ENCODE measurements at regions not wholly inside any gene's neighbourhood (a gene's known extent, or its start where the extent isn't known, plus 50 kb on each side); places are given as distances from the start of the nearest gene placed in this dataset.
"Not testable (repeated sequence)": the region's sequence is repeated elsewhere in the genome, so short reads cannot be mapped to it uniquely, and the experiment has no call there.

GRCh38 chr16:26569793-26570192, 496.9 kb upstream of the C16orf82 start:
- no peak overlapping the region for H3K4me3 ChIP-seq (ENCODE audit: low read depth, poor library complexity, severe bottlenecking)
- no peak for TF ChIP-seq CTCF (IDR thresholded peaks at IDR 0.05)
- TF ChIP-seq POLR2A (IDR thresholded peaks at IDR 0.05): no peak
- no peak for DNase-seq (ENCODE audit: low spot score in 2 of 2)
- intact Hi-C loops (cut with DNase I; ENCODE audit: low total_unique reads): no loop called here

GRCh38 chr16:26578748-26579147, 488.0 kb upstream of the C16orf82 start:
- WGBS, 2 donors: 82 to 90% methylated on average over 2 of the region's 2 CpGs

GRCh38 chr16:26583803-26584202, 482.9 kb upstream of the C16orf82 start:
- WGBS, 2 donors: 80 to 86% methylated on average over 4 of the region's 4 CpGs
- no peak overlapping the region for H3K4me3 ChIP-seq (ENCODE audit: low read depth, poor library complexity, severe bottlenecking)
- intact Hi-C loops (cut with DNase I; ENCODE audit: low total_unique reads): no loop called here

More at GRCh38 chr16:26578748-26579147, 488.0 kb upstream of the C16orf82 start:
- no peak for TF ChIP-seq POLR2A (IDR thresholded peaks at IDR 0.05)
- TF ChIP-seq CTCF (IDR thresholded peaks at IDR 0.05): no peak
- intact Hi-C loops (cut with DNase I; ENCODE audit: low total_unique reads): no loop called here
- H3K4me3 ChIP-seq (ENCODE audit: low read depth, poor library complexity, severe bottlenecking): no peak overlapping the region
- DNase-seq (ENCODE audit: low spot score in 2 of 2): no peak

GRCh38 chr16:26593700-26594099, 473.0 kb upstream of the C16orf82 start:
- intact Hi-C loops (cut with DNase I; ENCODE audit: low total_unique reads): no loop called here

More at GRCh38 chr16:26583803-26584202, 482.9 kb upstream of the C16orf82 start:
- no peak for DNase-seq (ENCODE audit: low spot score in 2 of 2)
- TF ChIP-seq POLR2A (IDR thresholded peaks at IDR 0.05): no peak
- no peak for TF ChIP-seq CTCF (IDR thresholded peaks at IDR 0.05)

GRCh38 chr16:26594666-26595065, 472.1 kb upstream of the C16orf82 start:
- no peak for DNase-seq (ENCODE audit: low spot score in 2 of 2)
- intact Hi-C loops (cut with DNase I; ENCODE audit: low total_unique reads): no loop called here
- WGBS, 2 donors: 68 to 75% methylated on average over 5 of the region's 5 CpGs
- H3K4me3 ChIP-seq (ENCODE audit: low read depth, poor library complexity, severe bottlenecking): no peak overlapping the region
- TF ChIP-seq CTCF (IDR thresholded peaks at IDR 0.05): no peak
- no peak for TF ChIP-seq POLR2A (IDR thresholded peaks at IDR 0.05)

More at GRCh38 chr16:26593700-26594099, 473.0 kb upstream of the C16orf82 start:
- TF ChIP-seq POLR2A (IDR thresholded peaks at IDR 0.05) (no peak), CTCF (IDR thresholded peaks at IDR 0.05) (no peak)
- DNase-seq (ENCODE audit: low spot score in 2 of 2): no peak
- no peak overlapping the region for H3K4me3 ChIP-seq (ENCODE audit: low read depth, poor library complexity, severe bottlenecking)
- 39 to 45% methylated on average over 5 of the region's 5 CpGs for WGBS, 2 donors

GRCh38 chr16:26595199-26595598, 471.5 kb upstream of the C16orf82 start:
- WGBS, 2 donors: 89 to 91% methylated on average over 4 of the region's 4 CpGs
- TF ChIP-seq POLR2A (IDR thresholded peaks at IDR 0.05) (no peak), CTCF (IDR thresholded peaks at IDR 0.05) (no peak)
- DNase-seq (ENCODE audit: low spot score in 2 of 2): no peak
- H3K4me3 ChIP-seq (ENCODE audit: low read depth, poor library complexity, severe bottlenecking): no peak overlapping the region
- intact Hi-C loops (cut with DNase I; ENCODE audit: low total_unique reads): no loop called here

GRCh38 chr16:26596033-26596432, 470.7 kb upstream of the C16orf82 start:
- DNase-seq (ENCODE audit: low spot score in 2 of 2); intact Hi-C loops (cut with DNase I; ENCODE audit: low total_unique reads); H3K4me3 ChIP-seq (ENCODE audit: low read depth, poor library complexity, severe bottlenecking): not testable (repeated sequence)
- 76 to 80% methylated on average over 5 of the region's 5 CpGs for WGBS, 2 donors
